MM.1S (cell line): ENCODE measurements at regions not wholly inside any gene's neighbourhood (a gene's known extent, or its start where the extent isn't known, plus 50 kb on each side); places are given as distances from the start of the nearest gene placed in this dataset.

Experiments
- DNase-seq: peaks from one replicate; pipeline ENCODE4 v3.0.0-alpha.2; 2015
- H2AFZ ChIP-seq: fragments of 300-600 bp; sonication (generic); 2 replicates; pipeline ENCODE4 v1.6.0; 2016; ENCODE audit warnings: antibody characterized with exemption, low read length
- H3F3A ChIP-seq: fragments of 300-600 bp; sonication (generic); 2 replicates; pipeline ENCODE4 v1.6.1; 2016; ENCODE audit warnings: mild to moderate bottlenecking, antibody characterized with exemption, low read length, moderate library complexity, mixed read lengths; ENCODE audit not compliant: insufficient read depth
- H3K27ac ChIP-seq: fragments of 300-600 bp; sonication (generic); 2 replicates; pipeline ENCODE4 v1.5.1; 2016; ENCODE audit warnings: mild to moderate bottlenecking, low read length
- H3K27me3 ChIP-seq: fragments of 300-600 bp; sonication (generic); replicated peaks from 2 replicates; pipeline ENCODE4 v1.6.0; 2016; ENCODE audit warnings: low read length; ENCODE audit not compliant: insufficient read depth
- H3K36me3 ChIP-seq: fragments of 300-600 bp; sonication (generic); replicated peaks from 2 replicates; pipeline ENCODE4 v1.6.1; 2016; ENCODE audit warnings: mild to moderate bottlenecking, low read length, mixed read lengths; ENCODE audit not compliant: insufficient read depth
- H3K4me1 ChIP-seq: fragments of 300-600 bp; sonication (generic); 2 replicates; pipeline ENCODE4 v1.6.1; 2016; ENCODE audit warnings: low read length, mixed read lengths
- H3K4me2 ChIP-seq: fragments of 300-600 bp; sonication (generic); 2 replicates; pipeline ENCODE4 v1.6.0; 2016; ENCODE audit warnings: low read depth, low read length
- H3K4me3 ChIP-seq: fragments of 300-600 bp; sonication (generic); 2 replicates; pipeline ENCODE4 v1.5.1; 2016; ENCODE audit warnings: low read length, mixed read lengths
- H3K79me2 ChIP-seq: fragments of 300-600 bp; sonication (generic); 2 replicates; pipeline ENCODE4 v1.6.1; 2016; ENCODE audit warnings: mixed run types, low read length, mixed read lengths
- H3K9ac ChIP-seq: fragments of 300-600 bp; sonication (generic); 2 replicates; pipeline ENCODE4 v1.6.1; 2016; ENCODE audit warnings: low read length, mixed read lengths
- H3K9me2 ChIP-seq: fragments of 300-600 bp; sonication (generic); replicated peaks from 2 replicates; pipeline ENCODE4 v1.6.1; 2016; ENCODE audit warnings: mild to moderate bottlenecking, low read length, mixed read lengths; ENCODE audit not compliant: insufficient read depth
- H3K9me3 ChIP-seq: fragments of 300-600 bp; sonication (generic); replicated peaks from 2 replicates; pipeline ENCODE4 v1.6.1; 2016; ENCODE audit warnings: mild to moderate bottlenecking, low read length, mixed read lengths; ENCODE audit not compliant: insufficient read depth
- H4K20me1 ChIP-seq: fragments of 300-600 bp; sonication (generic); 2 replicates; pipeline ENCODE4 v1.6.1; 2016; ENCODE audit warnings: mild to moderate bottlenecking, low read length, moderate library complexity, mixed read lengths; ENCODE audit not compliant: insufficient read depth
- EZH2 ChIP-seq: fragments of 300-600 bp; sonication (generic); optimal IDR thresholded peaks from 2 replicates; pipeline ENCODE3; 2017; ENCODE audit warnings: low read depth, mild to moderate bottlenecking, antibody characterized with exemption, low read length, mixed read lengths
- EZH2phosphoT487 ChIP-seq: fragments of 300-600 bp; sonication (generic); IDR thresholded peaks from 2 replicates; pipeline ENCODE4 v1.6.1; 2018; ENCODE audit warnings: antibody characterized with exemption, low read length
- TF ChIP-seq, protein P1 (sequence below): fragments of 300-600 bp; sonication (generic); IDR thresholded peaks from 2 replicates; pipeline ENCODE4 v1.5.1; 2016; ENCODE audit warnings: antibody characterized with exemption, low read length, mixed read lengths

DNA sequence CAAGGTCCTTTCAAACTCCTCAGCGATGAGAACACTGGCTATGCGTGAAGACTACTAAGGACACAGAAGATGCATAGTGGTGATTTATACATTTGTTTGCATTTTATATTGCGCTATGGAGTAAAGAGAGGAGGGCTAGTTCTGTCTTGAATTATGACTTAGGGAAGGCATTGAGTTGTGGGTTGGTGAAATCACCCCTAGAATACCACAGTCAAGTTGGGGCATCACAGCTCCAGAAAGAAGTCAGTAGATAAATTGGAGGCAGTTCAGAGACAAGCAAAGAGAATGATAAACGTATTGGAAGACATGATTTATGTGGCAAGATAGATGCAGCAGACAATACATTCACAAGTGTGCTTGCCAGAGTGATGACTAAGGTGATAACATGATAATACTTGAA lies 460.4 kb downstream of the EPHA4 start:
- H3K27ac ChIP-seq: no peak overlapping the region
- no peaks in the 10 kb centered on the region for H3K9me2 ChIP-seq
- H3K9ac ChIP-seq: no peak overlapping the region
- no peak overlapping the region for H2AFZ ChIP-seq
- H3K79me2 ChIP-seq: no peaks in the 10 kb centered on the region
- no peaks in the 10 kb centered on the region for H3K4me1 ChIP-seq
- no peaks in the 10 kb centered on the region for H3K9me3 ChIP-seq
- DNase-seq: no peak
- no peak overlapping the region for H3K4me3 ChIP-seq
- H3K4me2 ChIP-seq: no peak overlapping the region
- no peaks in the 10 kb centered on the region for H3K27me3 ChIP-seq
- no peaks in the 10 kb centered on the region for H4K20me1 ChIP-seq
- no peaks in the 10 kb centered on the region for H3F3A ChIP-seq
- no peaks in the 10 kb centered on the region for H3K36me3 ChIP-seq
- TF ChIP-seq EZH2phosphoT487: no peak
- TF ChIP-seq, protein P1, sequence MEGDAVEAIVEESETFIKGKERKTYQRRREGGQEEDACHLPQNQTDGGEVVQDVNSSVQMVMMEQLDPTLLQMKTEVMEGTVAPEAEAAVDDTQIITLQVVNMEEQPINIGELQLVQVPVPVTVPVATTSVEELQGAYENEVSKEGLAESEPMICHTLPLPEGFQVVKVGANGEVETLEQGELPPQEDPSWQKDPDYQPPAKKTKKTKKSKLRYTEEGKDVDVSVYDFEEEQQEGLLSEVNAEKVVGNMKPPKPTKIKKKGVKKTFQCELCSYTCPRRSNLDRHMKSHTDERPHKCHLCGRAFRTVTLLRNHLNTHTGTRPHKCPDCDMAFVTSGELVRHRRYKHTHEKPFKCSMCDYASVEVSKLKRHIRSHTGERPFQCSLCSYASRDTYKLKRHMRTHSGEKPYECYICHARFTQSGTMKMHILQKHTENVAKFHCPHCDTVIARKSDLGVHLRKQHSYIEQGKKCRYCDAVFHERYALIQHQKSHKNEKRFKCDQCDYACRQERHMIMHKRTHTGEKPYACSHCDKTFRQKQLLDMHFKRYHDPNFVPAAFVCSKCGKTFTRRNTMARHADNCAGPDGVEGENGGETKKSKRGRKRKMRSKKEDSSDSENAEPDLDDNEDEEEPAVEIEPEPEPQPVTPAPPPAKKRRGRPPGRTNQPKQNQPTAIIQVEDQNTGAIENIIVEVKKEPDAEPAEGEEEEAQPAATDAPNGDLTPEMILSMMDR: no peak
- no peak for TF ChIP-seq EZH2

DNA sequence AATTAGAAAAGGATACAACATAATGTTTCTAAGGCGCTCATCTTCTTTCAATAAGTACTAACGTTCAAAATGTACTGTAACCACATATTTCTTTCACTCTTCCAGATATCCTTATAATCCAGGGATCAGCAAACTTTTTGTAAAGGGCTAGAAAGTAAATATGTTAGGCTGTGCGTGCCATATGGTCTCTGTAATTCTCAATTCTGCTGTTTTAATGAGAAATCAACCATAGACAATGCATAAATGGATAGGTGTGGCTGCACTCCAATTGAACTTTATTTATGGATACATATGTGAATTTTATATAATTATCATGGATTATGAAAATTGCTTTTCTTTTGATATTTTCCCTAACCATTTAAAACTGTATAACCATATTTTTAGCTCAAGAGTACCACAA lies 459.4 kb downstream of the EPHA4 start:
- Histone ChIP-seq H3K9ac (no peak overlapping the region), H4K20me1 (no peaks in the 10 kb centered on the region), H3K79me2 (no peaks in the 10 kb centered on the region), H3K36me3 (no peaks in the 10 kb centered on the region), H3K9me3 (no peaks in the 10 kb centered on the region), H3K27ac (no peak overlapping the region), H2AFZ (no peak overlapping the region), H3F3A (no peaks in the 10 kb centered on the region), H3K9me2 (no peaks in the 10 kb centered on the region), H3K4me3 (no peak overlapping the region), H3K27me3 (no peaks in the 10 kb centered on the region), H3K4me2 (no peak overlapping the region), H3K4me1 (no peaks in the 10 kb centered on the region)
- TF ChIP-seq, protein P1: no peak
- no peak for DNase-seq

- H2AFZ ChIP-seq: no peak overlapping the region
- no peaks in the 10 kb centered on the region for H3K4me1 ChIP-seq
- no peaks in the 10 kb centered on the region for H4K20me1 ChIP-seq
- H3K4me2 ChIP-seq: no peak overlapping the region
- no peak overlapping the region for H3K4me3 ChIP-seq
- H3K36me3 ChIP-seq: no peaks in the 10 kb centered on the region
- H3K79me2 ChIP-seq: no peaks in the 10 kb centered on the region
- no peaks in the 10 kb centered on the region for H3K9me3 ChIP-seq
- H3K9ac ChIP-seq: no peak overlapping the region
- no peaks in the 10 kb centered on the region for H3K9me2 ChIP-seq
- no peak overlapping the region for H3K27ac ChIP-seq
- no peak for DNase-seq
- H3K27me3 ChIP-seq: no peaks in the 10 kb centered on the region
- H3F3A ChIP-seq: no peaks in the 10 kb centered on the region
- TF ChIP-seq EZH2phosphoT487: no peak
- TF ChIP-seq EZH2: no peak
- TF ChIP-seq, protein P1: no peak
Measured at GRCh38 chr2:221115944-221116343, 456.2 kb downstream of the EPHA4 start.

DNA sequence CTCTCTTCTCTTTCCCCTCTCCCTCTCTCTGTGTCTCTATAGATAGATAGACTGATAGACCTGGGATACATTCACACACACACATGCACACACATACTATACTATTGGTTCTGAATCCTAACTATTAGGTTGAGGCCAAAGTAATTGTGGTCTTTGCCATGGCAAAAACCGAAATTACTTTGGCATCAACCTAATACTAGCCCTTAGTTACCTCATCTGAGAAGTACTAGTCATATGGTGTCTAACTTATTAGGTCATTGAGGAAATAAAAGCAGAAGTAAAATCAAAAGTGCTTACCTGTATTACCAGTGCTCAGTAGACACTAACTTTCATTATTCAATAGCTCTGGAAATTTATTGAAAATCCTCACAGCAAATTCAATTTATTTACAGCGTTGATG lies 451.5 kb downstream of the EPHA4 start:
- Histone ChIP-seq H3K79me2 (no peaks in the 10 kb centered on the region), H3K4me3 (no peak overlapping the region), H3F3A (no peaks in the 10 kb centered on the region), H3K27me3 (no peaks in the 10 kb centered on the region), H3K4me1 (no peaks in the 10 kb centered on the region), H3K9ac (no peak overlapping the region), H3K9me2 (no peaks in the 10 kb centered on the region), H3K9me3 (no peaks in the 10 kb centered on the region), H3K36me3 (no peaks in the 10 kb centered on the region), H4K20me1 (no peaks in the 10 kb centered on the region), H2AFZ (no peak overlapping the region), H3K4me2 (no peak overlapping the region), H3K27ac (no peak overlapping the region)
- TF ChIP-seq EZH2 (no peak), EZH2phosphoT487 (no peak)
- TF ChIP-seq, protein P1: no peak
- DNase-seq: no peak
